SK-N-SH treated with all-trans-retinoic acid at 6 μM for 48 hours (cell line): ENCODE measurements at regions not wholly inside any gene's neighbourhood (a gene's known extent, or its start where the extent isn't known, plus 50 kb on each side); places are given as distances from the start of the nearest gene placed in this dataset.

ENCODE experiments used
- ARNTL ChIP-seq: fragments of 450-650 bp; formaldehyde crosslinking; IDR thresholded peaks from 2 replicates; pipeline ENCODE4 v1.5.0; 2020; ENCODE audit warnings: low read depth, mild to moderate bottlenecking, moderate library complexity, borderline replicate concordance
- BACH2 ChIP-seq: fragments of 250-450 bp; sonication (Bioruptor Pico); IDR thresholded peaks from 2 replicates; pipeline ENCODE4 v1.9.0; 2021; ENCODE audit warnings: mild to moderate bottlenecking, borderline replicate concordance
- CSDC2 ChIP-seq: fragments of 250-450 bp; sonication (Bioruptor Pico); IDR thresholded peaks from 2 replicates; pipeline ENCODE4 v1.5.0; 2020; ENCODE audit warnings: mild to moderate bottlenecking, moderate library complexity
- GLIS3 ChIP-seq: fragments of 250-450 bp; sonication (Bioruptor Pico); IDR thresholded peaks from 2 replicates; pipeline ENCODE4 v1.5.0; 2020; ENCODE audit warnings: mild to moderate bottlenecking, moderate library complexity
- ISL1 ChIP-seq: fragments of 250-450 bp; sonication (Bioruptor Pico); IDR thresholded peaks from 2 replicates; pipeline ENCODE4 v2.1.2; 2022; ENCODE audit warnings: mild to moderate bottlenecking, moderate library complexity
- PATZ1 ChIP-seq: fragments of 250-450 bp; sonication (Bioruptor Pico); IDR thresholded peaks from 2 replicates; pipeline ENCODE4 v1.8.0; 2020; ENCODE audit warnings: mild to moderate bottlenecking, moderate library complexity, borderline replicate concordance
- TOX ChIP-seq: fragments of 250-450 bp; sonication (Bioruptor Pico); IDR thresholded peaks from 2 replicates; pipeline ENCODE4 v1.8.0; 2021; ENCODE audit warnings: mild to moderate bottlenecking, moderate library complexity, borderline replicate concordance
- ZC3H10 ChIP-seq: fragments of 250-450 bp; sonication (Bioruptor Pico); IDR thresholded peaks from 2 replicates; pipeline ENCODE4 v1.5.1; 2021; ENCODE audit warnings: mild to moderate bottlenecking, moderate library complexity
- ZFP3 ChIP-seq: fragments of 250-450 bp; sonication (Bioruptor Pico); IDR thresholded peaks from 2 replicates; pipeline ENCODE4 v1.5.0; 2020; ENCODE audit warnings: mild to moderate bottlenecking, moderate library complexity
- ZFP30 ChIP-seq: fragments of 450-650 bp; formaldehyde crosslinking; IDR thresholded peaks from 2 replicates; pipeline ENCODE4 v1.5.0; 2022; ENCODE audit warnings: mild to moderate bottlenecking, moderate library complexity
- ZNF565 ChIP-seq: fragments of 450-650 bp; formaldehyde crosslinking; conservative IDR thresholded peaks from 2 replicates; pipeline ENCODE4 v1.5.0; 2020; ENCODE audit warnings: low read depth, mild to moderate bottlenecking, moderate library complexity
- TF ChIP-seq, protein P1 (sequence below): fragments of 250-450 bp; sonication (Bioruptor Pico); IDR thresholded peaks from 2 replicates; pipeline ENCODE4 v1.5.1; 2020; ENCODE audit warnings: low read depth, mild to moderate bottlenecking, moderate library complexity
- TF ChIP-seq, protein P2 (sequence below): fragments of 250-450 bp; sonication (Bioruptor Pico); IDR thresholded peaks from 2 replicates; pipeline ENCODE4 v1.8.0; 2021; ENCODE audit warnings: low read depth, mild to moderate bottlenecking, moderate library complexity, borderline replicate concordance
- TF ChIP-seq, protein P3 (sequence below): fragments of 250-450 bp; sonication (Bioruptor Pico); IDR thresholded peaks from 2 replicates; pipeline ENCODE4 v1.5.1; 2021; ENCODE audit warnings: mild to moderate bottlenecking, moderate library complexity

DNA sequence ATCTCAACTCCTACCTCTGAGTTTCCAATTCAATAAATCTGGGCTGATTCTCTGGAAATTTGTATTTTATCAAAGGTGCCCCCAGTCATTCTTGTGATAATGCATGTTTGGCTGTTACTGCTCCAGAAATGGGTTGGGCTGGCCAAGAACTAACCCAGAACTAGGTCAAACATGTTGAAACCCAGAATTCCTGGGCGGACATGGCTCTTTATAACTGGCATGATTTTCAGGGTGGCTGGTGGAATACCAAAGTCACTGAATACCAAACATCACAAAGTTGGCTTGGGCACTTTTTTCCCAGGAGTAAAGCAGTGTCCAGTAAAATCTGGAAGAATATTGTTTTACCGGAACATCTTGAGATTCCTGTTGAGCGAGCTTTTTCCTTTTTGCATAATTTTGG, 89.4 kb upstream of the S1PR1 start:
- TF ChIP-seq PATZ1 (CRISPR knock-in tag), result no peak
- no peak for TF ChIP-seq CSDC2 (CRISPR knock-in tag)
- TF ChIP-seq ARNTL (CRISPR knock-in tag), result no peak
- TF ChIP-seq TOX (CRISPR knock-in tag), result no peak
- no peak for TF ChIP-seq ZFP3 (CRISPR knock-in tag)
- no peak for TF ChIP-seq BACH2
- TF ChIP-seq, protein P1, sequence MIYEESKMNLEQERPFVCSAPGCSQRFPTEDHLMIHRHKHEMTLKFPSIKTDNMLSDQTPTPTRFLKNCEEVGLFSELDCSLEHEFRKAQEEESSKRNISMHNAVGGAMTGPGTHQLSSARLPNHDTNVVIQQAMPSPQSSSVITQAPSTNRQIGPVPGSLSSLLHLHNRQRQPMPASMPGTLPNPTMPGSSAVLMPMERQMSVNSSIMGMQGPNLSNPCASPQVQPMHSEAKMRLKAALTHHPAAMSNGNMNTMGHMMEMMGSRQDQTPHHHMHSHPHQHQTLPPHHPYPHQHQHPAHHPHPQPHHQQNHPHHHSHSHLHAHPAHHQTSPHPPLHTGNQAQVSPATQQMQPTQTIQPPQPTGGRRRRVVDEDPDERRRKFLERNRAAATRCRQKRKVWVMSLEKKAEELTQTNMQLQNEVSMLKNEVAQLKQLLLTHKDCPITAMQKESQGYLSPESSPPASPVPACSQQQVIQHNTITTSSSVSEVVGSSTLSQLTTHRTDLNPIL (CRISPR knock-in tag), result no peak
- TF ChIP-seq ZNF565 (CRISPR knock-in tag), result no peak
- TF ChIP-seq, protein P2, sequence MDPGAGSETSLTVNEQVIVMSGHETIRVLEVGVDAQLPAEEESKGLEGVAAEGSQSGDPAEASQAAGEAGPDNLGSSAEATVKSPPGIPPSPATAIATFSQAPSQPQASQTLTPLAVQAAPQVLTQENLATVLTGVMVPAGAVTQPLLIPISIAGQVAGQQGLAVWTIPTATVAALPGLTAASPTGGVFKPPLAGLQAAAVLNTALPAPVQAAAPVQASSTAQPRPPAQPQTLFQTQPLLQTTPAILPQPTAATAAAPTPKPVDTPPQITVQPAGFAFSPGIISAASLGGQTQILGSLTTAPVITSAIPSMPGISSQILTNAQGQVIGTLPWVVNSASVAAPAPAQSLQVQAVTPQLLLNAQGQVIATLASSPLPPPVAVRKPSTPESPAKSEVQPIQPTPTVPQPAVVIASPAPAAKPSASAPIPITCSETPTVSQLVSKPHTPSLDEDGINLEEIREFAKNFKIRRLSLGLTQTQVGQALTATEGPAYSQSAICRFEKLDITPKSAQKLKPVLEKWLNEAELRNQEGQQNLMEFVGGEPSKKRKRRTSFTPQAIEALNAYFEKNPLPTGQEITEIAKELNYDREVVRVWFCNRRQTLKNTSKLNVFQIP (CRISPR knock-in tag), result no peak
- no peak for TF ChIP-seq ZC3H10 (CRISPR knock-in tag)
- no peak for TF ChIP-seq ISL1 (CRISPR knock-in tag)
- no peak for TF ChIP-seq ZFP30 (CRISPR knock-in tag)
- TF ChIP-seq, protein P3, sequence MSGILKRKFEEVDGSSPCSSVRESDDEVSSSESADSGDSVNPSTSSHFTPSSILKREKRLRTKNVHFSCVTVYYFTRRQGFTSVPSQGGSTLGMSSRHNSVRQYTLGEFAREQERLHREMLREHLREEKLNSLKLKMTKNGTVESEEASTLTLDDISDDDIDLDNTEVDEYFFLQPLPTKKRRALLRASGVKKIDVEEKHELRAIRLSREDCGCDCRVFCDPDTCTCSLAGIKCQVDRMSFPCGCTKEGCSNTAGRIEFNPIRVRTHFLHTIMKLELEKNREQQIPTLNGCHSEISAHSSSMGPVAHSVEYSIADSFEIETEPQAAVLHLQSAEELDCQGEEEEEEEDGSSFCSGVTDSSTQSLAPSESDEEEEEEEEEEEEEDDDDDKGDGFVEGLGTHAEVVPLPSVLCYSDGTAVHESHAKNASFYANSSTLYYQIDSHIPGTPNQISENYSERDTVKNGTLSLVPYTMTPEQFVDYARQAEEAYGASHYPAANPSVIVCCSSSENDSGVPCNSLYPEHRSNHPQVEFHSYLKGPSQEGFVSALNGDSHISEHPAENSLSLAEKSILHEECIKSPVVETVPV (CRISPR knock-in tag), result no peak
- TF ChIP-seq GLIS3 (CRISPR knock-in tag), result no peak
